GM10248 (cell line): ENCODE measurements at regions not wholly inside any gene's neighbourhood (a gene's known extent, or its start where the extent isn't known, plus 50 kb on each side); places are given as distances from the start of the nearest gene placed in this dataset.

Experiments
- CTCF ChIA-PET: fragments of 300-600 bp; sonication (Branson Sonifier 250); formaldehyde crosslinking; extraction: SDS; loops from one replicate; lab custom pipeline; 2021; ENCODE audit warnings: antibody characterized with exemption; lab: Yijun Ruan, JAX
- POLR2A ChIA-PET: fragments of 350-650 bp; sonication (Branson Sonifier 250); formaldehyde crosslinking; extraction: SDS; loops from one replicate; lab custom pipeline; 2020; ENCODE audit warnings: antibody characterized with exemption; lab: Yijun Ruan, JAX
- DNase-seq: peaks from one replicate; pipeline ENCODE4 v3.0.0; 2012; ENCODE audit errors: extremely low spot score
- CTCF ChIP-seq: IDR thresholded peaks from 2 replicates; pipeline ENCODE4 v1.5.1; 2012; ENCODE audit warnings: mild to moderate bottlenecking, low read depth; ENCODE audit errors: extremely low read depth, missing control alignments, control extremely low read depth

- DNase-seq: no peak
- TF ChIP-seq CTCF: no peak
- ChIA-PET POLR2A (no interaction called here), CTCF (no interaction called here)
Observed at GRCh38 chr17:53548252-53548651, 274.5 kb upstream of the KIF2B start.

DNA sequence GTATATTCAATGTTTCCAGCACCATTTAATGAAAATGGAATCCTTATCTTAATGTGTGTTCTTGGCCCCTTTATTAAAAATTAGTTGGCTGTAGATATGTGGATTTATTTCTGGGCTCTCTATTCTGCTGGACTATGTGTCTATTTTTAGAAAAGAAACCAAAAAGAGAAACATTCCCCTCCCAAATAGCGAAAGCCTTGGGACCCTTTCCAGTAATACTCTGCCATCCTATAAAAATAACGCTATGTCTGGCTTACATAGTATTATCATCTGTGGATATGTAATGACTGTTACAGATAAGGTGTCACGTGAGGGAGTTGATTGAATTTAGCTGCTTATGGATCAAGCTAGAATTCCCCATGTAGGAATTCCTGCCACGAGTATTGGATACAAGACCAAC is 279.3 kb upstream of the KIF2B start:
- ChIA-PET CTCF (interaction anchor here (1.4 kb wide), 1 partner anchor 10 kb away, joined by 3 read pairs; no protein-coding TSS in a partner anchor), POLR2A (no interaction called here)
- no peak for DNase-seq
- no peak for TF ChIP-seq CTCF

DNA sequence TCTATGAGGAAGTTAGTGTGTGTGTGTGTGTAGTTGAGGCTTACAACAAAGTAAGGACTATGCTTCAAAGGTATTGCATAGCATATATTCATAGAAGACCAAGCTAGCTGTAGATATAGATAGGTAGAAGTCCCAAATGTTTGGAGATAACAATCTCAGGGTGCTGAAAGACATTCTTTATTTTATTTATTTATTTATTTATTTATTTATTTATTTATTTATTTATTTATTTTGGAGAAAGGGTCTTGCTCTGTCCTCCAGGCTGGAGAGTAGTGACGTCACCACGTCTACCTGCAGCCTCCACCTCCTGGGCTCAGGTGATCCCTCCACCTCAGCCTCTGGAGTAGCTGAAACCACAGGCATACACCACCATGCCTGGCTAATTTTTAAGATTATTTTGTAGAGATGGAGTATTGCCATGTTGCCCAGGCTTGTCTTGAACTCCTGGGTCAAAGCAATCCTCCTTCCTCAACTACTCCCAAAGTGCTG is 284.6 kb upstream of the KIF2B start:
- DNase-seq: no peak
- TF ChIP-seq CTCF: no peak
- POLR2A ChIA-PET: no interaction called here
- CTCF ChIA-PET: no interaction called here

- POLR2A ChIA-PET: no interaction called here
- DNase-seq: no peak
- CTCF ChIA-PET: no interaction called here
- no peak for TF ChIP-seq CTCF
Observed at GRCh38 chr17:53527473-53527872, 295.3 kb upstream of the KIF2B start.

DNA sequence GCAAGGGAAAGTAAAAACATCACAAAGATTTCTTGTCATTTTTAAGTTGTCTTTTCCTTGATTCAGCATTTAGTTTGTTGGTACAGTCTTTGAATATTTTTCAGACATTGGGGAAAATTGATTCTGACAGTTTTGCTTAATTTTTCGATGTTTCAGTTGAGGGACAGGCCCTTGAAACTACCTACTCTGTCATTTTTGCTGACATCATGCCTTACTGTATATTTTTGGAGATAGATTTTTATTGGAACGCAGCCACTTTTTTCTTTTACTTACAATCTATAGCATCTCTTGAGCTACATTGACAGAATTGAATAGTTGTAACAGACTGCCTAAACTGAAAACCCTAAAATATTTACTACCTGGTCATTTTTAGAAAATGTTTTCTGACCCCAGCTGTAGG is 297.1 kb upstream of the KIF2B start:
- DNase-seq: no peak
- ChIA-PET POLR2A (no interaction called here), CTCF (no interaction called here)
- TF ChIP-seq CTCF: no peak

DNA sequence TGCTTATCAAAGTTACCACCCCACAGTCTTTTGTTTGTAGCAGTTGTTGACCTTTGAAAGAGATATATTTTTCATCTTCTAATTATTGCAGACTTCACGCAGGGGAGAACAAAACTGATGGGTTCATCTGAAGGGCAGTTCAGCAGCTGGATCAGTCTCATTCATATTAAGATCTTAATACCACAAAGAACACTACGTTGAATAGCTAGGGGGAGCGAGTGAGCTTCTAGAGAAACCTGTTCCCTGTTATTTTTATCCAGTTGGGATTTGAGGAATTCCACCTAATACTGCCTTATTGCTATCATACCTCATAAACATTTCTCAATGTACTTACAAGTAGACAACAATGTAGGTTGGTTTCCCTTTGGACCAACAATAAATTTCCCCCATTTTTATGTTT is 306.1 kb upstream of the KIF2B start:
- ChIA-PET POLR2A (no interaction called here), CTCF (no interaction called here)
- no peak for TF ChIP-seq CTCF
- no peak for DNase-seq

- ChIA-PET CTCF (no interaction called here), POLR2A (no interaction called here)
- TF ChIP-seq CTCF: no peak
- no peak for DNase-seq
Observed at GRCh38 chr17:53499277-53499676, 323.4 kb upstream of the KIF2B start.
